Ascending aorta (tissue), 2 donors: ENCODE measurements at regions not wholly inside any gene's neighbourhood (a gene's known extent, or its start where the extent isn't known, plus 50 kb on each side); places are given as distances from the start of the nearest gene placed in this dataset.

Source experiments
- DNase-seq, 2 donors: peaks; one replicate each; pipeline ENCODE4 v3.0.0-alpha.2; 2019; ENCODE audit warnings: low spot score in 2 of 2
- H3K27ac ChIP-seq, 2 donors: fragments of 200-600 bp; sonication (generic); one replicate each; pipeline ENCODE4 v1.5.1; 2016 to 2017; ENCODE audit warnings: mild to moderate bottlenecking in 1 of 2
- H3K27me3 ChIP-seq: fragments of 200-600 bp; sonication (generic); one replicate; pipeline ENCODE4 v1.5.1; 2017
- H3K36me3 ChIP-seq, 2 donors: fragments of 200-600 bp; sonication (generic); one replicate each; pipeline ENCODE4 v1.5.1; 2016
- H3K4me1 ChIP-seq, 2 donors: fragments of 200-600 bp; sonication (generic); one replicate each; pipeline ENCODE4 v1.5.1; 2016 to 2017; ENCODE audit warnings: mild to moderate bottlenecking in 1 of 2
- H3K4me3 ChIP-seq, 2 donors: fragments of 200-600 bp; sonication (generic); one replicate each; pipeline ENCODE4 v1.5.1; 2016 to 2017; ENCODE audit warnings: mild to moderate bottlenecking in 1 of 2
- H3K9me3 ChIP-seq, 2 donors: fragments of 200-600 bp; sonication (generic); one replicate each; pipeline ENCODE4 v1.5.1; 2016
- intact Hi-C: fragments of 100-400 bp; cut with DNase I; formaldehyde crosslinking; loops from one replicate; pipeline ENCODE4 v1.15.1; 2023
- TF ChIP-seq, protein P1 (sequence below), 3 experiments: fragments of 200-600 bp in 2 of 3; fragments of 450-650 bp in 1 of 3; sonication (generic) in 2 of 3; IDR thresholded peaks; one replicate each; pipeline ENCODE4 v1.5.1; 2016 to 2019; ENCODE audit warnings: antibody characterized with exemption in 3 of 3, mild to moderate bottlenecking in 1 of 3, moderate library complexity in 1 of 3

DNA sequence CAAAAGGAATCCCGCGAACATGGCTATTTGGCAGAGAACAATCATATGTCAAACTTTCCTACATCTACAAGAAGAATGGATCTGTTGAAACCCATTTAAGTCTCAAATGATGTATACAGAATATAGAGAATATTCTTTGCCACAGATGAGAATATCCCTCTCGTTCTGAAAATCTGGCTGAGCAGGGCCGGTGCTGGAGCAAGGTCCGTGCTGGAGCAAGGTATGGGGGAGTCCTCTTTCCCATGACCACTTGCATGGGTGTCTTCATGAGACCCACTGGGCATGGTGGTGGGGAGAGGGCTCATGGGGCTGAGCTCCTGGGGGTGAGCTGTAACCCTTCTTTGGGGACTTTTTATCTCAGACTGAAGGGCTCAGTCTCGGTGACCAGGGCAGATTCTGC lies 440.9 kb downstream of the SOX9 start:
- intact Hi-C loops: no loop called here
- Histone ChIP-seq H3K9me3 (no peaks in the 10 kb centered on the region), H3K36me3 (no peaks in the 10 kb centered on the region), H3K4me3 (no peak overlapping the region), H3K27me3 (no peaks in the 10 kb centered on the region), H3K27ac (no peak overlapping the region), H3K4me1 (no peaks in the 10 kb centered on the region)
- TF ChIP-seq, protein P1, sequence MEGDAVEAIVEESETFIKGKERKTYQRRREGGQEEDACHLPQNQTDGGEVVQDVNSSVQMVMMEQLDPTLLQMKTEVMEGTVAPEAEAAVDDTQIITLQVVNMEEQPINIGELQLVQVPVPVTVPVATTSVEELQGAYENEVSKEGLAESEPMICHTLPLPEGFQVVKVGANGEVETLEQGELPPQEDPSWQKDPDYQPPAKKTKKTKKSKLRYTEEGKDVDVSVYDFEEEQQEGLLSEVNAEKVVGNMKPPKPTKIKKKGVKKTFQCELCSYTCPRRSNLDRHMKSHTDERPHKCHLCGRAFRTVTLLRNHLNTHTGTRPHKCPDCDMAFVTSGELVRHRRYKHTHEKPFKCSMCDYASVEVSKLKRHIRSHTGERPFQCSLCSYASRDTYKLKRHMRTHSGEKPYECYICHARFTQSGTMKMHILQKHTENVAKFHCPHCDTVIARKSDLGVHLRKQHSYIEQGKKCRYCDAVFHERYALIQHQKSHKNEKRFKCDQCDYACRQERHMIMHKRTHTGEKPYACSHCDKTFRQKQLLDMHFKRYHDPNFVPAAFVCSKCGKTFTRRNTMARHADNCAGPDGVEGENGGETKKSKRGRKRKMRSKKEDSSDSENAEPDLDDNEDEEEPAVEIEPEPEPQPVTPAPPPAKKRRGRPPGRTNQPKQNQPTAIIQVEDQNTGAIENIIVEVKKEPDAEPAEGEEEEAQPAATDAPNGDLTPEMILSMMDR (IDR thresholded peaks at IDR 0.05): no peak
- DNase-seq: no peak

DNA sequence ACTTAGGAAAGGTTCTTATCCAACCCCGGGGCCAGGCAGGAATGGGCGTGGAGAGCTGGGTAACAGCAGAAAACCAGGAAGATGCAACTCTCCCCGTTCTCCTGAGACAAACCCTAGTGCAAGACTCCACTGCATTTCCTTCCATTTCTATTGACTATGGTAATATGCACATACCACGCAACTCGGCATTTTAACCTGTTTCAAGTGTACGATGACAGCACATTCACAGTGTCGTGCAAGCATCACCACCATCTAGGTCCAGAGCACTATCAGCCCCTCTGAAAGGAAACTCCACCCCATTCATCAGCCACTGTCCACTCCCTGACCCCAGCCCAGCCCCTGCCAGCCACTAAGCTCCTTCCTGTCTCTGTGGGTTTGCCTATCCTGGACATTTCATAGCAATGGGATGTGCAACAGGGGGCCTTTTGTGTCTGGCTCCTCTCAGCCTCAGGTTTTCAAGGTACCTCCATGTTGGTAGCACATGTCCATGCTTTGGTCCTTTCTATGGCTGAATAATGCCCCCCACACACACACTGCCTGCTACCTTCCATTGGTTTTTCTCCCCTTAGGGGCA lies 441.9 kb downstream of the SOX9 start:
- no peaks in the 10 kb centered on the region for H3K36me3 ChIP-seq
- DNase-seq: no peak
- no peaks in the 10 kb centered on the region for H3K4me1 ChIP-seq
- H3K4me3 ChIP-seq: no peak overlapping the region
- no peaks in the 10 kb centered on the region for H3K27me3 ChIP-seq
- TF ChIP-seq, protein P1 (IDR thresholded peaks at IDR 0.05): no peak
- intact Hi-C loops: no loop called here
- H3K9me3 ChIP-seq: no peaks in the 10 kb centered on the region
- H3K27ac ChIP-seq: no peak overlapping the region

DNA sequence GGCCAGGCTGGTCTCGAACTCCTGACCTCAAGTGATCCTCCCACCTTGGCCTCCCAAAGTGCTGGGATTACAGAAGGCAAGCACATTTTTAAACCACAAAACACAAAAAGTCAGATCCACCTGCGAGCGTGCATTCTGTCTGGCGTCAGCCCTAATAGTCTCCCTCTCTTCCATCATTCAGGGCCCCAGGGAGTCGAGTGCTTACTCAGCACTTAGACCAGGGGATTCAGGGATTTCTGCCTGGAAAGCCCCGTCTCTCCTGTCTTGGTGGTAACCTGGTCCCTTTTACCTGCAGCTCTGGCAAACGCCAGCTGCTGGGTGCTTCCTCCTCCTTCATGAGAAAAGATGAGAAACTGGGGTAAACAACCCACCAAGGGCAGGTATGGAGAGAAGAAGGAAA lies 443.1 kb downstream of the SOX9 start:
- no peaks in the 10 kb centered on the region for H3K27me3 ChIP-seq
- no peak overlapping the region for H3K4me3 ChIP-seq
- TF ChIP-seq, protein P1 (IDR thresholded peaks at IDR 0.05): no peak
- no peak overlapping the region for H3K27ac ChIP-seq
- H3K4me1 ChIP-seq: no peaks in the 10 kb centered on the region
- no peaks in the 10 kb centered on the region for H3K36me3 ChIP-seq
- H3K9me3 ChIP-seq: no peaks in the 10 kb centered on the region
- intact Hi-C loops: no loop called here
- DNase-seq: no peak

DNA sequence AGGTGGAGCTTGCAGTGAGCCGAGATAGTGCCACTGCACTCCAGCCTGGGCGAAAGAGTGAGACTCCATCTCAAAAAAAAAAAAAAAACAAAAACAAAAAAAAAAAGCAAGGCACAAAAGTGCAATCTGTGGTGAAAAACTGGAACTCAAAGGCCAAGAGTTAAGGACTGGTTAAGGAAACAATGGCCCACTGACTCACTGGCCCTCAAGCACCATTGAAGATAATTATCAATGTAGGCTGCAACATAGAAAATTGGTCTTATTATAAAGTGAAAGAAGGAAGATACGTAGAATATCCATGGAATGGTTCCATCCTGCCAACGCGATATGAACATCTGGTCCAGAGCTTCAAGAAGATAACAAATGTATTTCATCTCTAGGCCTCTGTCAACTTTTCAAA lies 444.2 kb downstream of the SOX9 start:
- H3K9me3 ChIP-seq: no peaks in the 10 kb centered on the region
- TF ChIP-seq, protein P1 (IDR thresholded peaks at IDR 0.05): no peak
- intact Hi-C loops: no loop called here
- H3K36me3 ChIP-seq: no peaks in the 10 kb centered on the region
- no peaks in the 10 kb centered on the region for H3K4me1 ChIP-seq
- H3K27me3 ChIP-seq: no peaks in the 10 kb centered on the region
- DNase-seq: no peak
- H3K4me3 ChIP-seq: no peak overlapping the region
- H3K27ac ChIP-seq: no peak overlapping the region

DNA sequence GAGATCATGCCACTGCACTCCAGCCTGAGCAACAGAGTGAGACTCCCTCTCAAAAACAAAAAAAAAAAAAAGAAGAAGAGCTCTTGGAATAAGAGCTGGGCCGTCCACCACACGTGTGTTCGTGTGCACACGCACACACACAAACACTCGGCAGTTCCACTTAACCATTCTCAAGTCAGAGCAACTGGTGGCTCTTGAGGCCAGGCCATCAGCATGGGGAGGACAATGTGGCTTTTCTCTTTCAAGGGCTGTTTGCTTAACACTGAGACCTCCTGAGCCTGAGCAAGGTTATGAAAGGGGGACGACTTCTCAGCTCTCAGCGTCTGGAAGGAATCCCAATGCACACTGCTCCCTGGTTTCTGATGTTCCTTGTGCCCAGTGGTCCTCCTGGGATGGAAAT lies 444.9 kb downstream of the SOX9 start:
- intact Hi-C loops: no loop called here
- Histone ChIP-seq H3K4me3 (no peak overlapping the region), H3K36me3 (no peaks in the 10 kb centered on the region), H3K9me3 (no peaks in the 10 kb centered on the region), H3K27ac (no peak overlapping the region), H3K4me1 (no peaks in the 10 kb centered on the region), H3K27me3 (no peaks in the 10 kb centered on the region)
- TF ChIP-seq, protein P1 (IDR thresholded peaks at IDR 0.05): no peak
- no peak for DNase-seq
